Neural progenitor cell (in vitro differentiated cells): ENCODE measurements at regions not wholly inside any gene's neighbourhood (a gene's known extent, or its start where the extent isn't known, plus 50 kb on each side); places are given as distances from the start of the nearest gene placed in this dataset.

Source experiments
- EZH2 ChIP-seq: fragments of 200-600 bp; sonication (generic); IDR thresholded peaks from 2 replicates; pipeline ENCODE4 v1.6.1; 2017; ENCODE audit warnings: antibody characterized with exemption, mild to moderate bottlenecking, moderate library complexity
- TF ChIP-seq, protein P1 (sequence below): fragments of 200-600 bp; sonication (generic); IDR thresholded peaks from 2 replicates; pipeline ENCODE4 v1.5.1; 2017; ENCODE audit warnings: antibody characterized with exemption, mild to moderate bottlenecking

DNA sequence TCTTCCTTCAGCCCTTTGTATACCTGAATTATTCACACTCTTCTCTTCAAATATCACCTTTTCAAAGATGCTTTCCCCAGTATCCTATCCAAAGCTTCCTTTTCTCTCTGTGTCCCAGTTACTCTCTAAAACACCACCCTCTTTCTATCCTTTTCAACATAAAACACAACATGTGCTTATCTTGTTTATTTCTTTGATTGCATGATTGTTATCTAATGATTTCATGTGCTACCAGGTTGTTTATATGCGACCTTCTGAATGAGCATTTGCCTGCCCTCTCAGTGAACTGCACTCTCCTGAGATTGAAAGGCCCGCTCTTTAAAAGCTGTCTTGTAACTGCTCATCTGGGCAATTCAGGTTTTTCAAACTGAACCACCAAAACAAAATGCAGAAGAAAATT is 97.7 kb upstream of the FGGY start:
- TF ChIP-seq, protein P1, sequence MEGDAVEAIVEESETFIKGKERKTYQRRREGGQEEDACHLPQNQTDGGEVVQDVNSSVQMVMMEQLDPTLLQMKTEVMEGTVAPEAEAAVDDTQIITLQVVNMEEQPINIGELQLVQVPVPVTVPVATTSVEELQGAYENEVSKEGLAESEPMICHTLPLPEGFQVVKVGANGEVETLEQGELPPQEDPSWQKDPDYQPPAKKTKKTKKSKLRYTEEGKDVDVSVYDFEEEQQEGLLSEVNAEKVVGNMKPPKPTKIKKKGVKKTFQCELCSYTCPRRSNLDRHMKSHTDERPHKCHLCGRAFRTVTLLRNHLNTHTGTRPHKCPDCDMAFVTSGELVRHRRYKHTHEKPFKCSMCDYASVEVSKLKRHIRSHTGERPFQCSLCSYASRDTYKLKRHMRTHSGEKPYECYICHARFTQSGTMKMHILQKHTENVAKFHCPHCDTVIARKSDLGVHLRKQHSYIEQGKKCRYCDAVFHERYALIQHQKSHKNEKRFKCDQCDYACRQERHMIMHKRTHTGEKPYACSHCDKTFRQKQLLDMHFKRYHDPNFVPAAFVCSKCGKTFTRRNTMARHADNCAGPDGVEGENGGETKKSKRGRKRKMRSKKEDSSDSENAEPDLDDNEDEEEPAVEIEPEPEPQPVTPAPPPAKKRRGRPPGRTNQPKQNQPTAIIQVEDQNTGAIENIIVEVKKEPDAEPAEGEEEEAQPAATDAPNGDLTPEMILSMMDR = no peak
- no peak for TF ChIP-seq EZH2
